ENCODE measurements at regions not wholly inside any gene's neighbourhood (a gene's known extent, or its start where the extent isn't known, plus 50 kb on each side); places are given as distances from the start of the nearest gene placed in this dataset.

- TF ChIP-seq CTCF (IDR thresholded peaks at IDR 0.05) (no peak), POLR2A (IDR thresholded peaks at IDR 0.05) (no peak)
Measured at GRCh38 chr2:129751409-129751808, 228.1 kb upstream of the RAB6C start.

Data from Peyer's patch (tissue), 4 donors.